ENCODE measurements at regions not wholly inside any gene's neighbourhood (a gene's known extent, or its start where the extent isn't known, plus 50 kb on each side); places are given as distances from the start of the nearest gene placed in this dataset.

- TF ChIP-seq MAX (IDR thresholded peaks at IDR 0.05) (no peak), POLR2A (IDR thresholded peaks at IDR 0.05; ENCODE audit: low read length) (no peak), RNF2 (IDR thresholded peaks at IDR 0.05; ENCODE audit: borderline replicate concordance, low read depth) (no peak), ATOH8 (CRISPR knock-in tag; IDR thresholded peaks at IDR 0.05; ENCODE audit: low read depth) (no peak), USF2 (IDR thresholded peaks at IDR 0.05) (no peak), NR3C1 (IDR thresholded peaks at IDR 0.05) (no peak), JUN (IDR thresholded peaks at IDR 0.05) (no peak), SMC3 (IDR thresholded peaks at IDR 0.05) (no peak), KDM5A (IDR thresholded peaks at IDR 0.05) (no peak), CBX2 (IDR thresholded peaks at IDR 0.05; ENCODE audit: borderline replicate concordance, low read depth) (no peak), SREBF2 (IDR thresholded peaks at IDR 0.05) (no peak), MYC (IDR thresholded peaks at IDR 0.05; ENCODE audit: borderline replicate concordance, low read length) (no peak), ELK1 (IDR thresholded peaks at IDR 0.05; ENCODE audit: low read depth, low read length) (no peak), EHMT2 (IDR thresholded peaks at IDR 0.05; ENCODE audit: low read depth) (no peak), NFE2L2 (conservative IDR thresholded peaks at IDR 0.05; ENCODE audit: low read length) (no peak)
- H3K9me3 ChIP-seq, result no peaks in the 10 kb centered on the region; the same call in 2 of the 3 replicates
- no peak for FAIRE-seq
- ATAC-seq, result no peak
- WGBS (ENCODE audit: missing lambda C conversion rate), result 37% methylated on average over 7 of the region's 7 CpGs
- POLR2A ChIA-PET, result no interaction called here
- no peak overlapping the region for H3K4me3 ChIP-seq
- no peak for DNase-seq (ENCODE audit: low read depth in 1 of 2, low spot score in 1 of 2)
- H3K27ac ChIP-seq, result no peak overlapping the region
- CTCF ChIA-PET, result no interaction called here
- no peak overlapping the region for H3K4me2 ChIP-seq
- no peaks in the 10 kb centered on the region for H3K4me1 ChIP-seq
These were observed 204.7 kb upstream of the ZNF32 start for GRCh38 chr10:43853369-43853768.

GRCh38 chr10:43852644-43853214 lies 204.0 kb upstream of the ZNF32 start:
- no peak overlapping the region for H3K27ac ChIP-seq
- no peak overlapping the region for H3K4me2 ChIP-seq
- no peaks in the 10 kb centered on the region for H3K4me1 ChIP-seq
- no peak for FAIRE-seq
- WGBS (ENCODE audit: missing lambda C conversion rate), result 21% methylated on average over 5 of the region's 5 CpGs
- no peak for TF ChIP-seq CBX2 (IDR thresholded peaks at IDR 0.05; ENCODE audit: borderline replicate concordance, low read depth)
- no peak for TF ChIP-seq ZNF302 (CRISPR knock-in tag; IDR thresholded peaks at IDR 0.05)
- no peak for TF ChIP-seq CTCF (IDR thresholded peaks at IDR 0.05)
- TF ChIP-seq MAX (IDR thresholded peaks at IDR 0.05), result no peak
- TF ChIP-seq GATA3 (IDR thresholded peaks at IDR 0.05; ENCODE audit: borderline replicate concordance), result no peak
- TF ChIP-seq NPAS2 (CRISPR knock-in tag; IDR thresholded peaks at IDR 0.05; ENCODE audit: borderline replicate concordance), result no peak
- no peak for TF ChIP-seq JUN (IDR thresholded peaks at IDR 0.05)
- TF ChIP-seq CHD2 (IDR thresholded peaks at IDR 0.05; ENCODE audit: low read length, partially characterized antibody), result no peak
- no peak for TF ChIP-seq POLR2A (IDR thresholded peaks at IDR 0.05; ENCODE audit: low read length)
- no peak for TF ChIP-seq CBX8 (IDR thresholded peaks at IDR 0.05)
- no peak for TF ChIP-seq REST (IDR thresholded peaks at IDR 0.05)
- no peak for TF ChIP-seq RARB (CRISPR knock-in tag; IDR thresholded peaks at IDR 0.05)
- TF ChIP-seq KDM1A (IDR thresholded peaks at IDR 0.05; ENCODE audit: low read depth), result no peak
- no peak for TF ChIP-seq BCL3 (IDR thresholded peaks at IDR 0.05)
- TF ChIP-seq TP53 (CRISPR knock-in tag; IDR thresholded peaks at IDR 0.05), result no peak
- no peak for TF ChIP-seq SMC3 (IDR thresholded peaks at IDR 0.05)
- no peak for TF ChIP-seq MYC (IDR thresholded peaks at IDR 0.05; ENCODE audit: borderline replicate concordance, low read length)
- no peak for TF ChIP-seq FOSB (CRISPR knock-in tag; IDR thresholded peaks at IDR 0.05)
- ChIA-PET POLR2A (no interaction called here), CTCF (no interaction called here)
- ATAC-seq, result no peak
- DNase-seq (ENCODE audit: low read depth in 1 of 2, low spot score in 1 of 2), result no peak
- no peaks in the 10 kb centered on the region; the same call in 2 of the 3 replicates for H3K9me3 ChIP-seq
- H3K4me3 ChIP-seq, result no peak overlapping the region
